Ramos (cell line): ENCODE measurements at regions not wholly inside any gene's neighbourhood (a gene's known extent, or its start where the extent isn't known, plus 50 kb on each side); places are given as distances from the start of the nearest gene placed in this dataset.
"Not testable (repeated sequence)": the region's sequence is repeated elsewhere in the genome, so short reads cannot be mapped to it uniquely, and the experiment has no call there.

Experiments
- in situ Hi-C: fragments of 300-500 bp; cut with MboI; formaldehyde crosslinking; loops from one replicate; pipeline ENCODE4 v1.14.3; 2022; ENCODE audit warnings: low sequenced_read_pairs; ENCODE audit not compliant: unreplicated experiment

DNA sequence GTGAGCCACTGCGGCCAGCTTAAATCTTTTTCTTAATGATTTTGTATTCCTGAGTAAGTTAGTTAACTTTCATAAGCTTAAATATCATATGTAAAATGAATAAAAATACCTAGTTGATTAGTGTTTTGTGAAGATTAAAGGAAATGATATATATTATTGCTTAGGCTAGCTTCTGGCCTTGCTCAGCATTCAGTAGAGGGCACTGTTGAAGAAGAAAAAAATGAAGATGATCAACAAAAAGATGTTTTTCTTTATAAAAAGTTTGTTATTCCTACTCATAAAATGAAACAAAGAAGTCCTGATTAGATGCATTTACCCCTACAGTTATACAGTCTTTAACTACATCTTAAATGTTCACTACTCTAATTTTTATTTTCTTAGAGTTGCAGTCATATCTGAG is 797.7 kb downstream of the RAPGEF2 start:
- in situ Hi-C loops: no loop called here

DNA sequence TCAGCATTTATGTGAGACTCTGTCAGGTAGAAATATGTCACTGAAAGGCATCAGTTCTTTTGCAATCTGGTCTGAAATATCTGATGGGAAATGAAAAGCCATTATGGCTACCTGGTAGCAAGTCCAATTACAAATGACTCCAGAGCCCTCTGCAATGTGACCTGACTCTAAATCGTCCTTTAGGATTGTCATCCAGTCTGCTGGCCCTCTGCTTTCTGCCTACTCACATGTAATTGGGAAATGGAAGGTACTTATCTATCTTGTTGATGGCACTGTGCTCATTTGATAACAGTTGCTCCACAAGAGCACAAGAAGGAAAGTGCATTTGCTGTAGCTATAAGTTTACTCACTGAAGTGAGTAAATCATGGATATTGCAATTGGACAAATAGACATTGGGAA is 799.8 kb downstream of the RAPGEF2 start:
- in situ Hi-C loops: no loop called here

DNA sequence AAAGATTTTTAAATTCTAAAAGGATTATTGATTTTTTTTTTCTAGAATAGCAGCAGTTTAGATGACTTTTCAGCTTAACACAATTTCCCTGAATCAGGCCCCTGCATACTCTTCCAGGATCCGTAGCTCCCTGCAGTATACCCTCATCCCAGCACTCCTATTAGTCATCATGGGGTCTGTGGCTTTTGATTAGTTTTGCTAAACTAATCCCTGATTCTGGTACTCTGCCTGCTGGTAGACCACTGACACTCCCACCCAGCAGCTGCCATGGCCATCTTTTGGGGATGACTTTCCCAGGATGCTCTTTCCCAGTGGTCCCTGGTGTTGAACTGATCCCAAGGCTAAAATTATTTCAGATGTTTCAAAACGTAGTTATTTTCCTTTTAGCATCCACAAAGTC is 802.0 kb downstream of the RAPGEF2 start:
- in situ Hi-C loops: no loop called here

GRCh38 chr4:159906051-159906450 is 803.2 kb downstream of the RAPGEF2 start:
- in situ Hi-C loops: no loop called here

- in situ Hi-C loops: no loop called here
Observed at GRCh38 chr4:159906517-159906916, 803.6 kb downstream of the RAPGEF2 start.

GRCh38 chr4:159910721-159911120 is 807.8 kb downstream of the RAPGEF2 start:
- in situ Hi-C loops: no loop called here

DNA sequence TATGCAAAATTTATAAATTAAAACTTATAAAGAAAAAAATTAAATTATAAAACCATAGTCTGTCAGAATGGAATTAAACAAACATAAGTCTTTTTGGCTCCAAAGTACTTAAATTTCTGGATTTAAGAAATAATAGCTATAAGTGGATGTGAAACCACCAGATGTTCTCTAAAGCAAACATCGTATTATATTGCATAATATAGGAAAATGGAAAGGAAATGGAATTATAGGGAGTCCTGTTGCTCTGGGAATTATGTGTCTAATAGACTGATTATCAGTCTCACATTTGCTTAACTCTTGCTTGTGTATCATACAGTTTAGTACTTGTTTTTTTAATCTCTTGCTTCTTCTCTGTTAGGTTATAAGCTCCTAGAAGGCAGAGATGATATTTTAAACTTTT is 819.2 kb downstream of the RAPGEF2 start:
- in situ Hi-C loops: no loop called here

DNA sequence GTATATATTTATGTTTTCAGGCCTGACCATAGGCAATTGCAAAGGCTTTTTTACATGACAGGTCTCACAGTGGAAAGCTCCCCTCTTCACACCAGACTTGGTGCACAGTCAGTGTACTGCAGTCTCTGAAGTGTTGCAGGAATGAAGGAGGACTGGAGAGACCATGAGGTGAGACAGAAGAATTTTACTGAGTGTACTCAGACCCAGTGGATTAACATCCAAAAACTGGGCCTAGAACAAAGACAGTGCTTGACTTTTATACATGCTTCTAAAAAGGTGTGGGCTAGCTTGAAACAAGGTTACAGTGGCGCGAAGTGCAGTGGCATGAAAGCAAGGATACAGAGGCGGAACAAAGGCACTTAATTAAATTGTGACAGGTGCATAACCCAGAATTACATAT is 822.9 kb downstream of the RAPGEF2 start:
- in situ Hi-C loops: no loop called here

GRCh38 chr4:159926871-159927270 is 824.0 kb downstream of the RAPGEF2 start:
- in situ Hi-C loops: no loop called here

DNA sequence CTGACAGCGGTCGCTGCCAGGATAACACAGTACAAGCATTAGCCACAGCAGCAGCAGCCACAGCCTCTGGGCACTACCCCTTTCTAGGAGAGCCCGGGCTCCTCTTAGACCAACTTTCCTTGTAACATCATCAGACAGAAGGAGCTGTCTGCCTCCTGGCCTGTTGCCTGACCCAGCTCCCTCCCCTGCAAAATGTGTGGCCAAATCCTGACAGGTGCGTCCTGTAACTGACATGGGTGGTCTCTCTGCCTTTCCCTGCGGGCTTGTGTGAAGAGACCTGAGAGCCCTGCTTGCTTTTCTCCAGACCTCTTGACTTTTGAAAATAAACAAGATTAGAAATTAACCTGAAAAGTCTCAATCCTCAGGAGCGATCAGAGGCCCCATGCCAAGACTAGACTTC is 824.9 kb downstream of the RAPGEF2 start:
- in situ Hi-C loops: no loop called here

- in situ Hi-C loops: not testable (repeated sequence)
Observed at GRCh38 chr4:159934602-159935001, 831.7 kb downstream of the RAPGEF2 start.

DNA sequence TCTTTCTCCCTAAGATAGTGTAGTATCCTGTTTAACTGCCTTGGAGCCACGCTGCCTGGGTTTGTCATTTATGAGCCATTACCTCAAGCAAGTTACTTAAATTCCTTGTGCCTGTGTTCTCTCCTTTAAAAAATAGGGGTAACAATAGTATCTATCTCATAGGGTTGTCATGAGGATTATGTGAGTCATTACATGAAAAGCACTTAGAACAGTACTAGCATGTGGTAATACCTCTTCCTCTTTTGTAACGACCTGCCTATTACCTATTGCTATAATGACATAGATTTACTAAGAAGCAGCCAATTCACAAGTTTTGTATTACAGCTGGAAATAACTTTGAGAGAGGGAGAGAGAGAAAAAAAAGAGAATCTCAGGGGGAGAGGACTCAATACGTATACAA is 834.7 kb downstream of the RAPGEF2 start:
- in situ Hi-C loops: no loop called here

DNA sequence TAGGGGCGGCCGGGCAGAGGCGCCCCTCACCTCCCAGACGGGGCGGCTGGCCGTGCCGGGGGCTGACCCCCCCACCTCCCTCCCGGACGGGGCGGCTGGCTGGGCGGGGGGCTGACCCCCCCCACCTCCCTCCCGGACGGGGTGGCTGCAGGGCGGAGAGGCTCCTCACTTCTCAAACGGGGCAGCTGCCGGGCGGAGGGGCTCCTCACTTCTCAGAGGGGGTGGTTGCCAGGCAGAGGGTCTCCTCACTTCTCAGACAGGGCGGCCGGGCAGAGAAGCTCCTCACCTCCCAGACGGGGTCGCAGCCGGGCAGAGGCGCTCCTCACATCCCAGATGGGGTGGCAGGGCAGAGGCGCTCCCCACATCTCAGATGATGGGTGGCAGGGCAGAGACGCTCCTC is 836.8 kb downstream of the RAPGEF2 start:
- in situ Hi-C loops: not testable (repeated sequence)

GRCh38 chr4:159941076-159941475 is 838.2 kb downstream of the RAPGEF2 start:
- in situ Hi-C loops: no loop called here

GRCh38 chr4:159944477-159944876 is 841.6 kb downstream of the RAPGEF2 start:
- in situ Hi-C loops: no loop called here

- in situ Hi-C loops: no loop called here
Observed at GRCh38 chr4:159946983-159947615, 844.2 kb downstream of the RAPGEF2 start.

- in situ Hi-C loops: no loop called here
Observed at GRCh38 chr4:159950707-159951106, 847.8 kb downstream of the RAPGEF2 start.

DNA sequence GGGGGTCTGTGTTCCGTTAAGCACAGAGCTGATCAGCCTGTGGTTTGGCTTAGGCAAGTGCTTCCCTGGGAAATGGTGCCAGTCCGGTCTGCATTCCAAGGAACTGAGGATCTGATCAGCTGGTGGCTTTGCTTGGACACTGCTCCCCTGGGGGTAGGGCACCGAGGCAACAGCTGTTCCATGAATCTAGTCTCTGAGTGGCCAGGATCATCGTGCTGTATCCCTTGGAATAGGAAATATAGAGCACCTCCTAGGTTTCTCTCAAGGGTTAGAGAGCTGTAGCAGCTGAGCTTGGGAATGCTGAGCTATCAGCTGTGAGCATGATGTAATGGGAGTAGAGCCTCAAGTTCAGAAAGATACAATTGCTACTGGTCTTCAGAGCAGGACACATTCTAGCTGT is 863.9 kb downstream of the RAPGEF2 start:
- in situ Hi-C loops: no loop called here

DNA sequence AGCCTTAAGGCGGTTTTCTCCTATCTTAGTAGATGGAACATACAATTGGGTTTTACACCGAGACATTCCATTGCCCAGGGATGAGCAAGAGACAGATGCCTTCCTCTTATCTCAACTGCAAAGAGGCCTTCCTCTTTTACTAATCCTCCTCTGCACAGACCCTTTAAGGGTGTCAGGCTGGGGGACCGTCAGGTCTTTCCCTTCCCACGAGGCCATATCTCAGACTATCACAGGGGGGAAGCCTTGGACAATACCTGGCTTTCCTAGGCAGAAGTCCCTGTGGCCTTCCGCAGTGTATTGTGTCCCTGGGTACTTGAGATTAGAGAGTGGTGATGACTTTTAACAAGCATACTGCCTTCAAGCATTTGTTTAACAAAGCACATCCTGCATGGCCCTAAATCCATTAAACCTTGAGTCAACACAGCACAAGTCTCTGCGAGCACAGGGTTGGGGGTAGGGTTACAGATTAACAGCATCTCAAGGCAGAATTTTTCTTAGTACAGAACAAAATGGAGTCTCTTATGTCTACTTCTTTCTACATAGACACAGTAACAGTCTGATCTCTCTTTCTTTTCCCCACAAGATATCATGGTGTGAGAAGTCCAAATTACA is 874.1 kb downstream of the RAPGEF2 start:
- in situ Hi-C loops: not testable (repeated sequence)

- in situ Hi-C loops: no loop called here
Observed at GRCh38 chr4:159977907-159978617, 875.2 kb downstream of the RAPGEF2 start.

DNA sequence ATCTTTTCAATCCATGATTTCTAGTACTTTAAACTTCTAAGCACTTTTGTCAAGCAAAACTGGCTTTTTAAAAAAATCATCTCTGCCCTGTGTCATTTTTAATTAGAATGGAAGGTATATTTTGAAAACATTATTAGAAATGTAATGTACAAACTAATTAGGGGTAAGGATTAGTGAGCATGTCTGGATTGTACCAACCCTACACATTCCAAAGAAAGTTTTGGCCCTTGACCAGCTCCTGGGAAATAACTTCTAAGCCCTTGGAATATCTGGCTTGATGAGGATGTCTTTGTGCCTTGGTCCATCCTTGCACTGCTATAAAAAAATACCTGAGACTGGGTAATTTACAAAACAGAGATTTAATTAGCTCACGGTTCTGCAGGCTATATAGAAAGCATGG is 876.5 kb downstream of the RAPGEF2 start:
- in situ Hi-C loops: no loop called here

GRCh38 chr4:159979953-159980352 is 877.1 kb downstream of the RAPGEF2 start:
- in situ Hi-C loops: no loop called here
